Myocyte (in vitro differentiated cells): ENCODE measurements at regions not wholly inside any gene's neighbourhood (a gene's known extent, or its start where the extent isn't known, plus 50 kb on each side); places are given as distances from the start of the nearest gene placed in this dataset.

Experiments used
- DNase-seq: peaks from one replicate; pipeline ENCODE4 v3.0.0-alpha.2; 2012; ENCODE audit warnings: low read depth

- peak; percentile 11 for DNase-seq
Measured at GRCh38 chr13:47277774-47278173, 380.9 kb upstream of the HTR2A start.

DNA sequence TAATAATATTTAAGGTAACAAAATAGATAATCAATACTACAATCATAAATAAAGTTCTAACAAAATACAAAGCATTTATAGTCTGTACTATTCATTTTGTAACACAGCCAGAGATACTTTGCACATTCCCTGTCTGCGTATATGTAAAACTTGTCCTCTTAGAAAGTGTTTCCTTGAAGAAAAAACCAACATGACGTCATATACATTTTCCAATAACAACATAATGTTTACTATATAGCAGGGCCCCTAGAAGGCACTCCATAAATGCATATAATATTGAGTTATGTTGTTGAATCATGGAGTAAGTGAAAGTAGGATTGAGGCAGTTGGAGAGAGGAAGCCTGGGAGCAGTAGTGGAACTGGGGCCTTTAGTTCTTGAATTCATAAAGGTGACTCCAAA lies 371.4 kb upstream of the HTR2A start:
- no peak for DNase-seq

GRCh38 chr13:47258384-47258783 lies 361.5 kb upstream of the HTR2A start:
- DNase-seq: peak; percentile 25

GRCh38 chr13:47256618-47257017 lies 359.8 kb upstream of the HTR2A start:
- peak; percentile 12 for DNase-seq

GRCh38 chr13:47252627-47253026 lies 355.8 kb upstream of the HTR2A start:
- no peak for DNase-seq

DNA sequence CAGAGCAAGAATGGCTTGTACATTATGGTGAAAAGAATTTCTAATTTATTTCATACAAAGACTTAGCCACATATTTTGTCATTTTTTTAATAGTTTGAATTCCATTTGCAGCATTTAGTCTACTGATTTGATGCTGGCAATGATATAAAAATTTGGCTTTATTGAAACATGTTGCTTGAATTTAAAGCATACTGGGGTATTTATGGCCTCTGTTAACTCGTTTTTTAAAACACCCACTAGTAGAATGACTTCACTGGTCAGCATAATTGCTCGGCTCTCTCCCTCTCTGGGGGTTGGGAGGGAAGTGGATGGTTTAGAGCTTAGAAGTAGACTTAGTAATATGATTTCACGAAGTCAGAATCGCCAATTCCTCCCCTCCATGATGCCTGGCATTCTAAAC lies 354.9 kb upstream of the HTR2A start:
- DNase-seq: no peak

GRCh38 chr13:47250146-47250545 lies 353.3 kb upstream of the HTR2A start:
- no peak for DNase-seq

- DNase-seq: no peak
Measured at GRCh38 chr13:47249266-47249665, 352.4 kb upstream of the HTR2A start.

DNA sequence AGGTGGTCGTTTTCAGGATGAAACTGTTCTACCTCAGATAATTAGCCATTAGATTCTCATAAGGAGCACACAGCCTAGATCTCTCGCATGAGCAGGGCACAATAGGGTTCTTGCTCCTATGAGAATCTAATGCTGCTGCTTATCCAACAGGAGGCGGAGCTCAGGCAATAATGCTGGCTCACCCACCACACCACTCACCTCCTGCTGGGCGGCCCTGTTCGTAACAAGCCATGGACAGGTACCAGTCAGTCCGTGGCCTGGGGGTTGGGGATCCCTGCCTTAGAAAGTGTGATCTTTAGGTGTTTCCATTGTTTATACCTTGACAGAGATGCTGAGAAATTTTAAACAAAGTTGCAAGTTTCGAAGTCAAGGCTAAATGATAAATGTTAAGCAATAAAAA lies 344.6 kb upstream of the HTR2A start:
- DNase-seq: no peak

DNA sequence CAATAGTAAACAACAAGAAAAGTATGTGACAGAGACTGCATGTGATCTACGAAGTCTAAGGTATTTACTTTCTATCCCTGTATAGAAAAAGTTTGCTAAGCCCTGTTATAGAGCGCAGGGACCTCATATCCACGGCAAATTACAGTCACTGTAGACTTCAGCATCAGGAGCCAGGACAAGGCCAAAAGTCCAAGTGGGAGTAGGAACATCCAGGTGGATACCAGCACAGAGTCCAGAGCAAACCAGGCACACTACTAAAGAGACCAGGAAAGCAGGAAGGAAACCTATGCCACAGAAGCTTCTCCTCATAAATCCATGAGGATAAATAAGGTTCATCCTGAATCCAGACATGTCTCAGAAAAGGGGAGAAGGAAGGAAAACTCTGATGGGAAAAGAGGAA lies 342.2 kb upstream of the HTR2A start:
- no peak for DNase-seq

DNA sequence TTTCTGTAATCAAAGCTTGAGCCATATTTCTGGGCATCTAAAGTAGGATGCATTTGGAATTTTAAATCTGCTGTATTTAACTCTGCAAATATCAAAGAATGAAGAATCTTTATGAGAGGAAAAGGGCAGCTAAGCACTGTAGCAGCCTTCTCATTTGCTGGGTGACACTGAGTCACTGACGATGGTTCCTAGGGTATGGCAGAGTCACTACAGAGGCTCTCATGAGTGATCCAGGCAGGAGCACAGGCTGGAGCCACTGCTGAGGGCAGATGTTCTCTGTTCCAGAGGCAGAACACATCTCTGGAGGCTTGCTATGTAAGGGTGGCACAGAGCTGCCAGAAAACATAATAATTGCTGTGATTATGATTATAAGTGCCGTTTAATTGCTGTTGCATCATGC lies 340.7 kb upstream of the HTR2A start:
- DNase-seq: no peak

DNA sequence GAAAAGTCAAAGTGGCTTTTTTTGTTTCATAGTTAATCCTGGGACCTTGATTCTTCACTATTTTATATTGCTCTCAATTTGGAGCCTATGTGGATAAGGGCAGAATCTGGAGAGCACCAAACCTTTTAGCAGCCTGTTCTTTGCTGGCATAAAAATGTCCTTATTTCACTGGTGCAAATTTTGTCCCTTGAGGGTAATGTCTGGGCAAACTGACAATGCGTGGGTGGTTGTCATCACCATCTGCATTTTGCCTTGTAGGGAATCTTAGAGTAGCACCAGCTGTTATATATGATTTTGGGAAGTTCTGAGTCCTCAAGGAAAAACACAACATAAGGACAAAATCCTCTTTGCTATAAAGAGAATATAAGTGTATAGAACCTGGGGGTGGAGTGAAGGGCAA lies 336.9 kb upstream of the HTR2A start:
- no peak for DNase-seq

DNA sequence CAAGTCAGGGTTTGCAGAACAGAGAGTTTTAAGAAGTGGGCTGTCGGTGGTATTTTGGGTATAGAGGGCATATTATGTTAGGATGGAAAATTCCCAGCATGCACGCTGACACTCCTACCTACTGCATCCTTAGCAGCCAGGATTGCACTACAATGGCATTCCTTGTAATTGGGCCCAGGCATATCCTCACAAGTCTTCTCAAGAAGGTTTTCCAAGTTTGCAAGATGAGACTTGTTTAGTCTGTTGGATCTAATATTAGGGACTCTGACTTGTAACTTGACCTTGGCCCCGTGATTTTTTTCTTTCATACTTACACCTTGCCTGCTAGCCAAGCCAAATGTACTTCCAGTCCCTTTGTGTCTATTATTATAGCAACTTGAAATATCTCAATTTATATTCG lies 335.7 kb upstream of the HTR2A start:
- DNase-seq: no peak

- no peak for DNase-seq
Measured at GRCh38 chr13:47230155-47230554, 333.3 kb upstream of the HTR2A start.

- no peak for DNase-seq
Measured at GRCh38 chr13:47226516-47226915, 329.7 kb upstream of the HTR2A start.

- no peak for DNase-seq
Measured at GRCh38 chr13:47220453-47221140, 323.7 kb upstream of the HTR2A start.

DNA sequence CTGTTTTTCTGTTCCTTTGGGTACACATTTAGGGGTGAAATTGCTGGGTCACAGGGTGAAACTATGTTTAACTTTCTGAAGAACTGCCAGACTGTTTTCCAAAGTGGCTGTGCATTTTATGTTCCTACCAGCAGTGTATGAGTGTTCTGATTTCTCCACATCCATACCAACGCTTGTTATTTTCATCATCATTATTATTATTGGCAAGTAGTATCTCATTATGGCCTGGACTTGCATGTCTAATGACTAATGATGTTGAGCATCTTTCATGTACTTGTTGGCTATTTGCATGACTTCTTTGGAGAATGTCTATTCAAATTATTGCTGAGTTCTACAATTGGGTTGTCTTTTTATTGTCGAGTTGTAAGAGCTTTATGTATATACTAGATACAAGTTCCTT lies 321.8 kb upstream of the HTR2A start:
- no peak for DNase-seq

DNA sequence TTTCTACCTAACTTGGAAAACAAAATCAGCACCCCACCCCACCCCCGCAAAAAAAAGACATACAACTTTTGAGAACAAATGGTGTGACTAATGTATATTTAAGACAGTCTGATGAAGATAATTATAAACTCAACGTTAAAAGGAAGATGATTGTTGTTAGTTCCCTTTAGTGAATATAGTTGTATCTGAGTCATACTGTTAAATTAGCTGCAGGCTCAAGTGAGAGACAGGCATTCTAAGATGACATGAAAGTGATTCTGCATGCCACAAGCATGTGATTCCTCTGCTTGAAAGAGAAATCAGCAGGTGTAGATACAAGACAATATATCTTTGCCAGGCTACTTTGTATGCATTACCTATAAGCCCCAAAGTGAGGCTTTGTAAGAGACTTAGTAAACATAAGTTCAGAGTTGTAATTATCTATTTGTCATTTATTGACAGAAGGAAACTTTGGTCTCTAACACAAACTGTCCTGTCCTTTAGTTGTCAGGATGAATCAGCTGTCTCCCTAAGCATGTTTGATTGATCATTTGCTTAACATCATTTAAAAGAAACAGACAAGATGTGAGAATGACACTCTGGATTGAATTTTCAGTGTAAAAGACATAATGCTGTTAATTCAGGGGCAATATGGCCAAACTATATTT lies 319.4 kb upstream of the HTR2A start:
- peak; percentile 83 for DNase-seq

- DNase-seq: peak; percentile 95
Measured at GRCh38 chr13:47215736-47216135, 318.9 kb upstream of the HTR2A start.

GRCh38 chr13:47213047-47213446 lies 316.2 kb upstream of the HTR2A start:
- peak; percentile 33 for DNase-seq

DNA sequence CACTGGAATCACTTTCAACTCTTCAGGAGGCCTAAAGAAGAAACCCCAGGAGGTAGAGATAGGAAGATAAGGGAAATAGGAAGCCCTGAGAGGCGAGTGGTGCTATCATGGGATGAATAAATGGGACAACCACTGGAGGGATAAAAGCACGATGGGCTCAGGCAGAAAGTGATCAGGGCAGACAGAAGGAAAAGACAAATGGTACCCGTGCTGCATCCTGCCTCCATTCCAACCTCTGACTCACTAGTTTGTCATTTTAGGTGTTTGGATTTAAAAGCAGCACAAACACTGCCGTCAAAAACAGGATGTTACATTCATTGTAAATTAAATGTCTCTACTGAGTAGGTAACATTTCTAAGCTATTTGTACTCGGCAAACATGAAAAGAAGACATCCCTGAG lies 314.3 kb upstream of the HTR2A start:
- DNase-seq: no peak

DNA sequence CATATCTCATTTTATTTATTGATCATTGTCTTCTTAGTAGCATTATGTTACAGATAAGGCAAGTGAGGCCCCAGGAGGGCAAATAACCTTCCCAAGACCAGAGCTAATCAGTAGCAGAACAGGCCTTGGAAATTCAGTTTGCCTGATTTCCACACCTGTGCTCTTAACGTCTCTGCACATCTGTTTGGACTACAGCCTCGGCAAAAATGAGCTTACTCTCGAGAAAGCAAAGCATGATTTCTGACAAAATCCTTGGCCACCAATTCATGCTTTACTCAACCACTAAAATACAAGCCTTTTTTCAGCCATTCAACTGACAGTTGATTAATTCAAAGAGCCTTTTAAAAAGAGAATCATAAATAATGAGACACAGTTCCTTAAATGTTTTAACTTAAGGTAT lies 309.3 kb upstream of the HTR2A start:
- DNase-seq: no peak

DNA sequence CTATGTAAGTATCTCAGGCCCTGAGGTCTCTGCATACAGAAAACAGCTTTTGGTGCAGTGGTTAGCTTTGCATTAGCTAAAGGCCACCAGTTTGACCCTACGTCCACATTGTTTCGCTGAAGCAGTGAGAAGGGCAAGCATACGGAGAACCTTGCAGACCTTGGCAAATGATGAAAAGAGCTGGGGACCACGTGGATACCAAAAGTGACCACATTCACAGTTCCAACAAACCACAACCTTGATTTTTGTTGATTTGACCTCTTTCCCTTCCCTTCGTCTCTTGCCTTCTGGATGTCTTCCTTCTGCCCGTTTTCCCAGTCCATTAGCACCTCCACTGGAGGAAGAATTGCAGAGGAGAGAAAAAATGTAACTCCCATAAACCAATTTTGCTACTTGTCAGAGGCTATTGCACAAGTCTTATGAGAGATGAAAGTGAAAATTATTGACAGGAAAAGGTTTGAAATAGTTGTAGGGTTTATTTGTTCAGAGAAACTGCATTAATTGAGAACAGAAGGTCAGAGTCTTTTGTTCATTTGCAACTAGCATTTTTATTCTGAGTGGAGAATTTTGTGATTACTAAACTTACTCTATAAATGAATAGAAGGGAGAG lies 293.9 kb upstream of the HTR2A start:
- DNase-seq: no peak
